SH-SY5Y (cell line): ENCODE measurements at regions not wholly inside any gene's neighbourhood (a gene's known extent, or its start where the extent isn't known, plus 50 kb on each side); places are given as distances from the start of the nearest gene placed in this dataset.

Experiments used
- GATA2 ChIP-seq: IDR thresholded peaks from 2 replicates; pipeline ENCODE4 v1.6.1; 2011; ENCODE audit warnings: mild to moderate bottlenecking, low read depth, low read length
- GATA3 ChIP-seq: IDR thresholded peaks from 2 replicates; pipeline ENCODE4 v1.6.1; 2011; ENCODE audit warnings: low read depth, mild to moderate bottlenecking, low read length, moderate library complexity

GRCh38 chr7:49341849-49342248, 417.5 kb downstream of the CDC14C start:
- TF ChIP-seq GATA2, result no peak
- TF ChIP-seq GATA3, result no peak
